ENCODE measurements at regions not wholly inside any gene's neighbourhood (a gene's known extent, or its start where the extent isn't known, plus 50 kb on each side); places are given as distances from the start of the nearest gene placed in this dataset.

GRCh38 chr6:81895511-81896185 is 143.2 kb upstream of the TENT5A start:
- WGBS: 60% methylated on average over 5 of the region's 5 CpGs
- no peaks in the 10 kb centered on the region for H3K36me3 ChIP-seq
- intact Hi-C loops (cut with DNase I): no loop called here
- H3K27me3 ChIP-seq (replicated peaks; ENCODE audit: insufficient read depth): no peaks in the 10 kb centered on the region
- DNase-seq (ENCODE audit: low spot score): no peak
- TF ChIP-seq, protein P1, sequence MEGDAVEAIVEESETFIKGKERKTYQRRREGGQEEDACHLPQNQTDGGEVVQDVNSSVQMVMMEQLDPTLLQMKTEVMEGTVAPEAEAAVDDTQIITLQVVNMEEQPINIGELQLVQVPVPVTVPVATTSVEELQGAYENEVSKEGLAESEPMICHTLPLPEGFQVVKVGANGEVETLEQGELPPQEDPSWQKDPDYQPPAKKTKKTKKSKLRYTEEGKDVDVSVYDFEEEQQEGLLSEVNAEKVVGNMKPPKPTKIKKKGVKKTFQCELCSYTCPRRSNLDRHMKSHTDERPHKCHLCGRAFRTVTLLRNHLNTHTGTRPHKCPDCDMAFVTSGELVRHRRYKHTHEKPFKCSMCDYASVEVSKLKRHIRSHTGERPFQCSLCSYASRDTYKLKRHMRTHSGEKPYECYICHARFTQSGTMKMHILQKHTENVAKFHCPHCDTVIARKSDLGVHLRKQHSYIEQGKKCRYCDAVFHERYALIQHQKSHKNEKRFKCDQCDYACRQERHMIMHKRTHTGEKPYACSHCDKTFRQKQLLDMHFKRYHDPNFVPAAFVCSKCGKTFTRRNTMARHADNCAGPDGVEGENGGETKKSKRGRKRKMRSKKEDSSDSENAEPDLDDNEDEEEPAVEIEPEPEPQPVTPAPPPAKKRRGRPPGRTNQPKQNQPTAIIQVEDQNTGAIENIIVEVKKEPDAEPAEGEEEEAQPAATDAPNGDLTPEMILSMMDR (IDR thresholded peaks at IDR 0.05): no peak
- no peak for TF ChIP-seq POLR2AphosphoS5 (IDR thresholded peaks at IDR 0.05)
- TF ChIP-seq POLR2A (IDR thresholded peaks at IDR 0.05): no peak
- no peaks in the 10 kb centered on the region for H3K9me3 ChIP-seq
- no peaks in the 10 kb centered on the region for H3K4me1 ChIP-seq (replicated peaks)
- no peak overlapping the region for H3K27ac ChIP-seq
- H3K4me3 ChIP-seq: no peak overlapping the region

DNA sequence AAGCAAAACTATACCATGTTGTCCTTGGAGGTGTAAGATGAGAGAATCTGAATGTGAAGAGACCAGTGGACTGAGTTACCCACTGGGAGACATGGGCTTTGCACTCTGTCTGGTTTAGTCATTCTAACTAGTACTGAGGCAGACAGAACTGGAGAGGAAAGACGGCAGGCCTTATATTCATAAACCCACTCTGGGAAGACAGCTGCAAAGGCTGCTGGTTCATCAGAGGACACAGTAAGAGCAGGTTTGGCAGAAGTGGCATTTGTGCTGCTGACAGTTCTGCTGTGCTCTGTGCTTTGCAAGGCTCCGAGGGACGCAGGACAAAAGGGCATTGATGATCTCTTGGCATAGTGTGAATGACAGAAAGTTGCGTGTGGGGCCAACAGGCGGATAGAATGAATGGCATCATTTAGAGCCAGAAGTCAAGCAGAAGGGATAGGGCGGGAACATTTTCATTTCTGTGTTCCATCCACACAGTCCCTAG is 142.3 kb upstream of the TENT5A start:
- Histone ChIP-seq H3K27me3 (replicated peaks; ENCODE audit: insufficient read depth) (no peaks in the 10 kb centered on the region), H3K9me3 (no peaks in the 10 kb centered on the region), H3K4me3 (no peak overlapping the region), H3K27ac (no peak overlapping the region), H3K4me1 (replicated peaks) (no peaks in the 10 kb centered on the region), H3K36me3 (no peaks in the 10 kb centered on the region)
- intact Hi-C loops (cut with DNase I): no loop called here
- DNase-seq (ENCODE audit: low spot score): no peak
- TF ChIP-seq, protein P1 (IDR thresholded peaks at IDR 0.05): no peak
- TF ChIP-seq POLR2A (IDR thresholded peaks at IDR 0.05): no peak
- no peak for TF ChIP-seq POLR2AphosphoS5 (IDR thresholded peaks at IDR 0.05)
- WGBS: 28% methylated on average over 6 of the region's 6 CpGs

- no peaks in the 10 kb centered on the region for H3K9me3 ChIP-seq
- WGBS: 69% methylated on average over 4 of the region's 4 CpGs
- no peaks in the 10 kb centered on the region for H3K4me1 ChIP-seq (replicated peaks)
- no peaks in the 10 kb centered on the region for H3K36me3 ChIP-seq
- intact Hi-C loops (cut with DNase I): no loop called here
- DNase-seq (ENCODE audit: low spot score): no peak
- H3K27me3 ChIP-seq (replicated peaks; ENCODE audit: insufficient read depth): no peaks in the 10 kb centered on the region
- H3K27ac ChIP-seq: no peak overlapping the region
- H3K4me3 ChIP-seq: no peak overlapping the region
- TF ChIP-seq, protein P1 (IDR thresholded peaks at IDR 0.05): no peak
- TF ChIP-seq POLR2A (IDR thresholded peaks at IDR 0.05): no peak
- no peak for TF ChIP-seq POLR2AphosphoS5 (IDR thresholded peaks at IDR 0.05)
Observed at GRCh38 chr6:81894306-81894705, 141.8 kb upstream of the TENT5A start.

GRCh38 chr6:81892891-81893290 is 140.4 kb upstream of the TENT5A start:
- Histone ChIP-seq H3K36me3 (no peaks in the 10 kb centered on the region), H3K27ac (no peak overlapping the region), H3K9me3 (no peaks in the 10 kb centered on the region), H3K4me3 (no peak overlapping the region), H3K27me3 (replicated peaks; ENCODE audit: insufficient read depth) (no peaks in the 10 kb centered on the region), H3K4me1 (replicated peaks) (no peaks in the 10 kb centered on the region)
- no peak for DNase-seq (ENCODE audit: low spot score)
- TF ChIP-seq POLR2AphosphoS5 (IDR thresholded peaks at IDR 0.05) (no peak), POLR2A (IDR thresholded peaks at IDR 0.05) (no peak)
- TF ChIP-seq, protein P1 (IDR thresholded peaks at IDR 0.05): no peak
- WGBS: 91% methylated on average over 3 of the region's 3 CpGs
- intact Hi-C loops (cut with DNase I): no loop called here

DNA sequence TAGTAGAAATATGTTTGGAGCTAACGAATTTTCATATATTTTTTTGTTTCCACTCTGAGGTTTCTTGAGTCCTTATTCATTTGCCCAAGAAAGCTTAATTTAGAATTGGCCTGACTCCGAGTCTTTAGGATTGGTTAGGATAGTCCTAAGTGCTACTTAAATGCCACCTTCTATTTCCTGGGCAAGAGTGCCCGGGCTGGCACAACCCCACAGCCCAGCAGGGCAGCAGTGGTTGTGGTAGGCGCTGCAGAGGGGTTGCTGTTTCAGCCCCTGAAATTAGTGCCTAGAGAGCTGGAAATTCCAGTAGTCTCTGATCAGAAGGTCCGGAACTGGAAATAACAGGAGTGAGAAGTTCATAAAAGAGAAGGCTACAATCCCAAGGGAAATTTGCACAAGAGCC is 139.4 kb upstream of the TENT5A start:
- Histone ChIP-seq H3K4me3 (no peak overlapping the region), H3K27me3 (replicated peaks; ENCODE audit: insufficient read depth) (no peaks in the 10 kb centered on the region), H3K9me3 (no peaks in the 10 kb centered on the region), H3K4me1 (replicated peaks) (no peaks in the 10 kb centered on the region), H3K27ac (no peak overlapping the region), H3K36me3 (no peaks in the 10 kb centered on the region)
- TF ChIP-seq POLR2A (IDR thresholded peaks at IDR 0.05) (no peak), POLR2AphosphoS5 (IDR thresholded peaks at IDR 0.05) (no peak)
- TF ChIP-seq, protein P1 (IDR thresholded peaks at IDR 0.05): no peak
- no peak for DNase-seq (ENCODE audit: low spot score)
- intact Hi-C loops (cut with DNase I): no loop called here
- 92% methylated on average over 5 of the region's 5 CpGs for WGBS

Data from prostate gland (tissue), 2 donors.